PFSK-1 (cell line): ENCODE measurements at regions not wholly inside any gene's neighbourhood (a gene's known extent, or its start where the extent isn't known, plus 50 kb on each side); places are given as distances from the start of the nearest gene placed in this dataset.

Experiments
- REST ChIP-seq, 2 experiments: IDR thresholded peaks; 2 replicates each; pipeline versions ENCODE4 v1.6.1 to v1.8.0; 2011 to 2012; ENCODE audit warnings: low read depth in 2 of 2, low read length in 2 of 2, control low read depth in 1 of 2, inconsistent platforms in 1 of 2, mild to moderate bottlenecking in 1 of 2, moderate library complexity in 1 of 2; ENCODE audit not compliant: insufficient read depth in 1 of 2
- TAF1 ChIP-seq: IDR thresholded peaks from 2 replicates; pipeline ENCODE4 v1.6.1; 2012; ENCODE audit warnings: low read length, control low read depth, borderline replicate concordance; ENCODE audit not compliant: insufficient read depth

GRCh38 chr2:185919155-185919554, 180.6 kb downstream of the FSIP2 start:
- TF ChIP-seq REST (IDR thresholded peaks at IDR 0.05; ENCODE audit: insufficient read depth in 1 of 2, low read depth in 2 of 2, low read length in 2 of 2) (no peak), TAF1 (no peak)
